GM10266 (cell line): ENCODE measurements at regions not wholly inside any gene's neighbourhood (a gene's known extent, or its start where the extent isn't known, plus 50 kb on each side); places are given as distances from the start of the nearest gene placed in this dataset.
"Not testable (repeated sequence)": the region's sequence is repeated elsewhere in the genome, so short reads cannot be mapped to it uniquely, and the experiment has no call there.

Experiments used
- DNase-seq: peaks from one replicate; pipeline ENCODE4 v3.0.0; 2012; ENCODE audit errors: extremely low spot score
- TF ChIP-seq, protein P1 (sequence below): IDR thresholded peaks from 2 replicates; pipeline ENCODE4 v1.5.1; 2012; ENCODE audit warnings: mild to moderate bottlenecking, low read depth; ENCODE audit not compliant: control insufficient read depth, insufficient read depth; ENCODE audit errors: missing control alignments

DNA sequence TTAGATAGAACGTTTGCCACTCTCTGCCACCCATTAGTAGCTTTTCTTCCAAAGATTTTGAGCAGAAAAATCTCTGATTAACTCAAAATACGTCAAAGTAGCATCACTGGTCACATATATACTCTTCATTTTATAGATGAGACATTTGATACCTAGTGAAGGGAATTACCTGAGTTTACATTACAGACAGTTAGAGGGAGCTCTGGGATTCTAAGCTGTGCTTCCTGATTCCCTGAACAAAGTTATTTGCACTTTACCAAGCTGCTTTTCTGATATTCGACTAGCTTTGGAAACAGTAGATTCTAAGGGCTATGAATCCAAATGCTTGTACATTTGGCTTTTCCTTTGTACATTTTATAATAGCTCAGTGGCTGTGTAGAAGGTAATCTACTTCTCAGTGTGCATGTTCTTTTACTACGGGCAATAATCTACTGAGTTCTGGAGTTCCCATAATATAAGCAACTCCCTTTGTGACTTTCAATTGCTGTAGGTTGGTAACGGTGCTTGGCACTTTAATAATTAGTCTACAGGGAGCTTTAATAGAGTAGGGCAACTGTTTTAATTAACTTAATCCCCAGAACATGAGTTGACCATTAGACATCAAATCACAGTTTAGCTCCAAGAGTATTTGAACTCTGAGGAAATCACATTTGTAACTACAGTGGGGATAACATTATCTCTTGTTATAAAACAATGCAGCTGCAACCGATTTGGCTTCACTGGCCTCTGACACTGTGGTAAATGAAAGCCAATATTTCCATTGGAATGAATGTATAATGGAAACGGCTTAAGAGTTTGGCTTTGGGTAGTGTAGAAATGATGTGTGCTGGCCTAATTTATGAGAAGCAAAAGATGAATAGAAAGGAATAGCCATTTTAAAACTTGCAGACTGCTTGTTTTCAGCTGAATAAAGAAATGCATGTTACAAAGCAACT lies 1602.4 kb downstream of the STIM2 start:
- no peak for DNase-seq
- TF ChIP-seq, protein P1, sequence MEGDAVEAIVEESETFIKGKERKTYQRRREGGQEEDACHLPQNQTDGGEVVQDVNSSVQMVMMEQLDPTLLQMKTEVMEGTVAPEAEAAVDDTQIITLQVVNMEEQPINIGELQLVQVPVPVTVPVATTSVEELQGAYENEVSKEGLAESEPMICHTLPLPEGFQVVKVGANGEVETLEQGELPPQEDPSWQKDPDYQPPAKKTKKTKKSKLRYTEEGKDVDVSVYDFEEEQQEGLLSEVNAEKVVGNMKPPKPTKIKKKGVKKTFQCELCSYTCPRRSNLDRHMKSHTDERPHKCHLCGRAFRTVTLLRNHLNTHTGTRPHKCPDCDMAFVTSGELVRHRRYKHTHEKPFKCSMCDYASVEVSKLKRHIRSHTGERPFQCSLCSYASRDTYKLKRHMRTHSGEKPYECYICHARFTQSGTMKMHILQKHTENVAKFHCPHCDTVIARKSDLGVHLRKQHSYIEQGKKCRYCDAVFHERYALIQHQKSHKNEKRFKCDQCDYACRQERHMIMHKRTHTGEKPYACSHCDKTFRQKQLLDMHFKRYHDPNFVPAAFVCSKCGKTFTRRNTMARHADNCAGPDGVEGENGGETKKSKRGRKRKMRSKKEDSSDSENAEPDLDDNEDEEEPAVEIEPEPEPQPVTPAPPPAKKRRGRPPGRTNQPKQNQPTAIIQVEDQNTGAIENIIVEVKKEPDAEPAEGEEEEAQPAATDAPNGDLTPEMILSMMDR, result no peak

DNA sequence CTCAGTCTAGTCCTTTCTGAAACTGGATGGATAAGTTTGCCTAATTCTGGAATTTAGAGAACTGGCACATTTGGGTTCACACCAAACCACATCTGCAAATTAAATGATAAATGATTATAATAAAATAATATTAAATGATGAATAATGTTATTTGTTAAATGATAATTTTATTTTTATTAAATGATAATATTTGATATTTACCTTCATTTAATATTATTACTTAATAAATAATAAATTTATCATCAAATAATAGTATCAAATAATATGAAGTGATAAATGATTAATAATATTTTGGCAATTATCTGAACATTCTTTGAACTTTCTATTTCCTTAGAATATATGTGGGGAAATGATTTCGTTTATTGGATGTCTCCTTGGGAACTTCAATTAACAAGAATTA lies 1604.2 kb downstream of the STIM2 start:
- no peak for DNase-seq

DNA sequence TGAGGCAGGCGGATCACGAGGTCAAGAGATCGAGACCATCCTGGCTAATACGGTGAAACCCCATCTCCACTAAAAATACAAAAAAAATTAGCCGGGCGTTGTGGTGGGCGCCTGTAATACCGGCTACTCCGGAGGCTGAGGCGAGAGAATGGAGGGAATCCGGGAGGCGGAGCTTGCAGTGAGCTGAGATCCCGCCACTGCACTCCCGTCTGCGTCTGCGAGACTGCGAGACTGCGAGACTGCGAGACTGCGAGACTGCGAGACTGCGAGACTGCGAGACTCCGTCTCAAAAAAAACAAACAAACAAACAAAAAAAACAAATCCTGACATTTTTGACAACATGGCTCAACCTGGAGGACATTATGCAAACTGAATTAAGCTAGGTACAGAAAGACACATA lies 1606.2 kb downstream of the STIM2 start:
- DNase-seq, result not testable (repeated sequence)

More for the DNA sequence above, 1604.2 kb downstream of the STIM2 start:
- TF ChIP-seq, protein P1, result no peak

DNA sequence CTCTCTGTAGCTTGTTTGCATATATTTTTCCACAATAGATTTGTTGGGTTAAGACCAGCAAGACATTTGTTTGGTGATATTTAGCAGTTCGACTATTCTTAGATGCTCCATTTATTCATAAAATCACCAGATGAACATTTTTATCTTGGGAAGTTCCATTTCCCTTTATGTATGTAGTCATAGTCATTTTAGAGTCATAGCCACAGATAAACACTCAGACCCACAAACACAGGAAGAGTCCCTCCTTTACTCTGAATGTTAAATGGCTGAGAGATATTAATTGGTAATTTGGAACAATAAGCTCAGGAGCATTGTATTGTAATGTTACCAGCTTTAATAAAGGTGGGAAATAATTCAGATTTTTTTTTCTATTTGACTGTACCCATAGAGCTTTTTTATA lies 1608.7 kb downstream of the STIM2 start:
- no peak for DNase-seq
- TF ChIP-seq, protein P1, result no peak

DNA sequence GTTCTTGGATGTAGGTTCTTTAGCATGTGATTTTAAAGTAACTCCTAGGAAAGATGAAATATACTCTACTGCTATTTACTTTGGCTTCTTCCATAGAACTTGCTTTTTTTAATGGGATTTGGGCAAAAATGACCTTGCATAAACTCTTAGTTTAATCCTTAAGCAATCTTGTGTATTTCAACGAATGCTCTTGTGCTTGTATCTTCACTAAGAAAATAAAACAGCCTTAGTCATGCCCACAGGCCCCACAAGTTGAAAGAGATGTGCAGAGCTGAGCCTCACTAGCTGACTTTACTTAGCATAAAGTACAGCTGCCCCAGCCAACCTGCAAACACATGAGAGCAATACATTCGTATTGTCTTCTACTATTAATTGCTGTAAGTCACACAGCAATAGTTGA lies 1609.2 kb downstream of the STIM2 start:
- TF ChIP-seq, protein P1, result no peak
- no peak for DNase-seq

DNA sequence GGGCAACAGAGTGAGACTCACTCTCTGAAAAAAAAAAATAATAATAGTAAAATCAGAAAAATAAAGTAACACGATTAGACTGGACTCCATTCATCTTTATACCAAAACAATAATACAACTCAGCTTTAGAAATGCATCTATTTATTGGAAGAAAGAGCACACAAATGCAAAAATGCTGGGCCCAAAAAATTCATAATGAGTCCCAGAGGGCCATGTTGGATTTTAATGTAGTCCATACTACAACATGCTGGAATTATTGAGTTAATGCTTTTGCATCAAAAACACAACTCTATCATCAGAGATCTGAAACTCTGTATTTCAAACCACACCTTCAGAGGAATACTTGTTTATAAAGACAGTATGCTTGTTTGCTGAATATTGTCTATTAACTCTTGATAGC lies 1614.7 kb downstream of the STIM2 start:
- TF ChIP-seq, protein P1, result no peak
- DNase-seq, result no peak

DNA sequence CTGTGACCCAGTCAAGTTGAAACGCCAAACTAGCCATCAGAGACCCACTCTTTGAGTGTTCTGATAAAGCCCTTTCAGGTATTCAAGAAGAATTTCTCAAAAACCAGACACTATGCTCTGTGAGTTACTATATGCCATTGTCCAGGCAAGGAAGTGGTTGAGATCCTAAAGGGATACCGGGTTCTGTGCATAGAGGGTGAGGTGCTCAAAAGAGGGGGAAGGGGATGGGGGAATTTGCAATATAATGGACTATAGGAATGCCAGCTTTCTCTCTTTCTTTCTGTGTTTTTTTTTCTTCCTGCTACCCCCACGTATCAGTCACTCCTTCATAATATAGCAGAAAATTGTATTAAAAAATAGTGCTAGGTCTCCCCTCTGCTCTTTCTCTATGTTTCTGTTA lies 1619.0 kb downstream of the STIM2 start:
- DNase-seq, result no peak
- TF ChIP-seq, protein P1, result no peak
